Breast epithelium (tissue), 3 donors: ENCODE measurements at regions not wholly inside any gene's neighbourhood (a gene's known extent, or its start where the extent isn't known, plus 50 kb on each side); places are given as distances from the start of the nearest gene placed in this dataset.

Experiments
- CTCF ChIP-seq, 3 donors: fragments of 450-650 bp; IDR thresholded peaks; one replicate each; pipeline ENCODE4 v1.5.1; 2016 to 2017; ENCODE audit warnings: antibody characterized with exemption in 3 of 3, mild to moderate bottlenecking in 3 of 3, moderate library complexity in 3 of 3
- POLR2A ChIP-seq: fragments of 450-650 bp; IDR thresholded peaks from one replicate; pipeline ENCODE4 v1.6.1; 2016; ENCODE audit warnings: antibody characterized with exemption, mild to moderate bottlenecking, moderate library complexity
- POLR2AphosphoS5 ChIP-seq, 3 donors: sonication (generic); formaldehyde crosslinking; IDR thresholded peaks; one replicate each; pipeline ENCODE4 v1.6.1; 2017; ENCODE audit warnings: antibody characterized with exemption in 3 of 3

- TF ChIP-seq POLR2AphosphoS5 (IDR thresholded peaks at IDR 0.05) = no peak
- no peak for TF ChIP-seq CTCF (IDR thresholded peaks at IDR 0.05)
- TF ChIP-seq POLR2A = no peak
Measured at GRCh38 chr5:17020678-17021601, 84.9 kb upstream of the MYO10 start.
